RWPE2 (cell line): ENCODE measurements at regions not wholly inside any gene's neighbourhood (a gene's known extent, or its start where the extent isn't known, plus 50 kb on each side); places are given as distances from the start of the nearest gene placed in this dataset.

Source experiments
- ATAC-seq: fragments of 200-7000 bp; cut with Tn5 transposase; 3 replicates; pipeline ENCODE4 v1.9.1; 2021; ENCODE audit warnings: low read depth
- DNase-seq: peaks from one replicate; pipeline ENCODE4 v3.0.0-alpha.2; 2020; ENCODE audit warnings: low spot score
- H3K27ac ChIP-seq: fragments of 450-650 bp; 2 replicates; pipeline ENCODE4 v1.5.1; 2017; ENCODE audit warnings: mild to moderate bottlenecking; ENCODE audit not compliant: poor library complexity, severe bottlenecking
- H3K27me3 ChIP-seq: fragments of 250-450 bp; sonication (Bioruptor Pico); 2 replicates; pipeline ENCODE4 v1.5.1; 2021; ENCODE audit warnings: mild to moderate bottlenecking, moderate library complexity; ENCODE audit not compliant: insufficient read depth, poor library complexity, severe bottlenecking
- H3K36me3 ChIP-seq: fragments of 250-450 bp; sonication (Bioruptor Pico); 2 replicates; pipeline ENCODE4 v1.5.1; 2020; ENCODE audit warnings: low read depth, mild to moderate bottlenecking, moderate library complexity
- H3K4me1 ChIP-seq: fragments of 250-450 bp; sonication (Bioruptor Pico); 2 replicates; pipeline ENCODE4 v1.5.1; 2021; ENCODE audit warnings: mild to moderate bottlenecking, moderate library complexity; ENCODE audit not compliant: insufficient read depth, poor library complexity, severe bottlenecking
- H3K4me3 ChIP-seq: fragments of 250-450 bp; sonication (Bioruptor Pico); 2 replicates; pipeline ENCODE4 v1.5.1; 2021; ENCODE audit warnings: mild to moderate bottlenecking, moderate library complexity; ENCODE audit not compliant: severe bottlenecking
- H3K9me3 ChIP-seq: fragments of 250-450 bp; sonication (Bioruptor Pico); 2 replicates; pipeline ENCODE4 v1.5.1; 2021; ENCODE audit warnings: mild to moderate bottlenecking, moderate library complexity; ENCODE audit not compliant: severe bottlenecking
- TF ChIP-seq, protein P1 (sequence below): fragments of 450-650 bp; IDR thresholded peaks from one replicate; pipeline ENCODE4 v1.5.1; 2017; ENCODE audit warnings: mild to moderate bottlenecking, moderate library complexity; ENCODE audit not compliant: poor library complexity, severe bottlenecking

DNA sequence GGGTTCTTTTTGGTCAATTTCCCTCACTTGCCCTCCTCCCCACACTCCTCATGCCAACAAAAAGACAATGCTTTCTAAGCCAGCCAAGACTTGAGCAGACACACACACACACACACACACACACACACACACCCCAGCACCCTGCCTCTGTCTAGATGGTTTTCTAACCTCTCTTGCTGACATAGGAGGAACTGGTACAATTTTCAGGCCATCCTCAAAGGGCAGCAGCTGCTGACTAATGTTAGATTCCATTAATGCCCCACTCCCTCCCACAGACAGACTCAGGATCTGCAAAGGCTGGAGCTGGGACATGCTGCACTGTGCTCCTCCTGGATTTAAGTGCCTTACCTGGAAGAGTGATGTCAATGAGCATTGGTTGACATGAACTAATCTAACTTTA lies 438.4 kb downstream of the OCA2 start:
- no peak overlapping the region for H3K4me3 ChIP-seq
- no peak for ATAC-seq
- no peaks in the 10 kb centered on the region for H3K9me3 ChIP-seq
- H3K27me3 ChIP-seq = peaks cover 7% of the 10 kb centered on the region
- TF ChIP-seq, protein P1, sequence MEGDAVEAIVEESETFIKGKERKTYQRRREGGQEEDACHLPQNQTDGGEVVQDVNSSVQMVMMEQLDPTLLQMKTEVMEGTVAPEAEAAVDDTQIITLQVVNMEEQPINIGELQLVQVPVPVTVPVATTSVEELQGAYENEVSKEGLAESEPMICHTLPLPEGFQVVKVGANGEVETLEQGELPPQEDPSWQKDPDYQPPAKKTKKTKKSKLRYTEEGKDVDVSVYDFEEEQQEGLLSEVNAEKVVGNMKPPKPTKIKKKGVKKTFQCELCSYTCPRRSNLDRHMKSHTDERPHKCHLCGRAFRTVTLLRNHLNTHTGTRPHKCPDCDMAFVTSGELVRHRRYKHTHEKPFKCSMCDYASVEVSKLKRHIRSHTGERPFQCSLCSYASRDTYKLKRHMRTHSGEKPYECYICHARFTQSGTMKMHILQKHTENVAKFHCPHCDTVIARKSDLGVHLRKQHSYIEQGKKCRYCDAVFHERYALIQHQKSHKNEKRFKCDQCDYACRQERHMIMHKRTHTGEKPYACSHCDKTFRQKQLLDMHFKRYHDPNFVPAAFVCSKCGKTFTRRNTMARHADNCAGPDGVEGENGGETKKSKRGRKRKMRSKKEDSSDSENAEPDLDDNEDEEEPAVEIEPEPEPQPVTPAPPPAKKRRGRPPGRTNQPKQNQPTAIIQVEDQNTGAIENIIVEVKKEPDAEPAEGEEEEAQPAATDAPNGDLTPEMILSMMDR = no peak
- DNase-seq = no peak
- H3K36me3 ChIP-seq = no peaks in the 10 kb centered on the region
- H3K27ac ChIP-seq = no peak overlapping the region
- H3K4me1 ChIP-seq = no peaks in the 10 kb centered on the region

DNA sequence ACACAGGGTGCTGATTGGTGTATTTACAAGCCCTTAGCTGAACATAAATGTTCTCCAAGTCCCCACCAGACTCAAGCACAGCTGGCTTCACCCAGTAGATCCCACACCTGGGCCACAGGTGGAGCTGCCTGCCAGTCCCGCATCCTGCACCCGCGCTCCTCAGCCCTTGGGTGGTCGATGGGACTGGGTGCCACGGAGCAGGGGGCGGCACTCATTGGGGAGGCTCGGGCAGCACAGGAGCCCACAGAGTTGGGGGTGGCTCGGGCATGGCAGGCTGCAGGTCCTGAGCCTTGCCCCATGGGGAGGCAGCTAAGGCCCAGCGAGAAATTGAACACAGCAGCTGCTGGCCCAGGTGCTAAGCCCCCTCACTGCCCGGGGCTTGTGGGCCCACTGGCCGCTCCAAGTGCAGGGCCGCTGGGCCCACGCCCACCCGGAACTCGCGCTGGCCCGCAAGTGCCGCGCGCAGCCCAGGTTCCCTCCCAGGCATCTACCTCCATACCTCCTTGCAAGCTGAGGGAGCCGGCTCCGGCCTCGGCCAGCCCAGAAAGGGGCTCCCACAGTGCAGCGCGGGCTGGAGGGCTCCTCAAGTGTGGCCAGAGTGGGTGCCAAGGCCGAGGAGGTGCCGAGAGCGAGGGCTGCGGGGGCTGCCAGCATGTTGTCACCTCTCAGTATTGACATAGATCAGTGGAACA lies 442.7 kb downstream of the OCA2 start:
- Histone ChIP-seq H3K9me3 (no peaks in the 10 kb centered on the region), H3K27me3 (no peaks in the 10 kb centered on the region), H3K36me3 (no peaks in the 10 kb centered on the region), H3K4me3 (no peak overlapping the region), H3K4me1 (no peaks in the 10 kb centered on the region), H3K27ac (no peak overlapping the region)
- TF ChIP-seq, protein P1 = no peak
- ATAC-seq (no peak), DNase-seq (no peak)

DNA sequence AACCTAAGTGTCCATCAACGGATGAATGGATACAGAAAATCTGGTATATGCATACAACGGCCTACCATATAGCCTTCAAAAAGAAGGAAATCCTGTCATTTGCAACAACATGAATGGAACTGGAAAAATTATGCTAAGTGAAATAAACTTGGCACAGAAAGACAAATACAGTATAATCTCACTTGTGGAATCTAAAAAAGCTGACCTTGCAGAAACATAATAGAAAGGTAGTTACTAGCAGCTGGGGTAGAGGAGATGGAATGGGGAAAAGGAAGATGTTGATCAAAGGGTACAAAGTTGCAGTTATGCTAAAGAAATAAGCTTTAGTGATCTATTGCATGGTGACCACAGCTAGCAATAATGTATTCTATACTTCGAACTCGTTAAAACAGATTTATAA lies 444.1 kb downstream of the OCA2 start:
- no peaks in the 10 kb centered on the region for H3K27me3 ChIP-seq
- H3K4me1 ChIP-seq = no peaks in the 10 kb centered on the region
- no peaks in the 10 kb centered on the region for H3K36me3 ChIP-seq
- no peak overlapping the region for H3K4me3 ChIP-seq
- TF ChIP-seq, protein P1 = no peak
- H3K27ac ChIP-seq = no peak overlapping the region
- DNase-seq = no peak
- H3K9me3 ChIP-seq = no peaks in the 10 kb centered on the region
- ATAC-seq = no peak

DNA sequence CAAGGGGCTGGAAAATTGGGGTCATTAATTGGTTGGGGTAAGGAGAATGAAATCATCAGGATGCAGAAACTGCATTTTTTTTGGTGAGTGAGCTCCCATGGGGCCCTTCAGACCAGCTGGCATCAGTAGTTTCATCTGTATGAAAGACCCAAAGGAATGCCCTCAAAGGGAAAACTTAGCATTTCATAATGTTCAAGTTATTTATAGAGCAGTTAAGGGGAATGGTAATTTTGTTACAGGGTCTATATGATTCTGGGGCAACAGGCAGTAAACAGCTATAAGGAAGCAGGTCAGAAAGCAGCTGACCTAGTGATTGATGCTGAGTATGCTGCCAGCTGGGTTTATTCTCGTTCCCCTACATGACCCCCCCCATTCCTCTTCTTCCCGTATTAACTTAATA lies 448.9 kb downstream of the OCA2 start:
- no peaks in the 10 kb centered on the region for H3K4me1 ChIP-seq
- no peaks in the 10 kb centered on the region for H3K36me3 ChIP-seq
- DNase-seq = no peak
- TF ChIP-seq, protein P1 = no peak
- no peaks in the 10 kb centered on the region for H3K27me3 ChIP-seq
- no peak for ATAC-seq
- no peaks in the 10 kb centered on the region for H3K9me3 ChIP-seq
- H3K4me3 ChIP-seq = no peak overlapping the region
- no peak overlapping the region for H3K27ac ChIP-seq

DNA sequence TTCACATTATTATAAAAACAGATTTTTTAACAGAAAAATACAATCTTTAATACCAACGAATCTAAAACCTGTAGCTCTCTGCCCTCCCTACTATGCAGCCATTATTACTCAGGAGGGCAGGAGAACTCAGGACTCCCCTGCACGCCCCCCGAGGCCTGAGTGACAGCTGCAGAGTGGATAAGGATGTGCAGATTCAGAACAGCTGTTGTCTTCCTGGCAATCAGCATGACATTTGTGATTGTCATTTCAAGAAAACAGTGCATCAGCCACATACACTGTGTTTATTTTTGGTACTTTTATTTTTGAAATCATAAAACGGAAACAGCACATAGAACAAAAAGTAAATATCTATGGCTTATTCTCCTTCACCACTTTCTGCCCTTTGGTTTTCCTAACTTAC lies 450.8 kb downstream of the OCA2 start:
- H3K27me3 ChIP-seq = no peaks in the 10 kb centered on the region
- TF ChIP-seq, protein P1 = no peak

More for the DNA sequence above, 450.8 kb downstream of the OCA2 start:
- ATAC-seq (no peak), DNase-seq (no peak)
- no peak overlapping the region for H3K27ac ChIP-seq
- no peaks in the 10 kb centered on the region for H3K36me3 ChIP-seq
- H3K9me3 ChIP-seq = no peaks in the 10 kb centered on the region
- no peaks in the 10 kb centered on the region for H3K4me1 ChIP-seq
- no peak overlapping the region for H3K4me3 ChIP-seq
